Left lung (tissue), 4 donors: ENCODE measurements at regions not wholly inside any gene's neighbourhood (a gene's known extent, or its start where the extent isn't known, plus 50 kb on each side); places are given as distances from the start of the nearest gene placed in this dataset.
"Not testable (repeated sequence)": the region's sequence is repeated elsewhere in the genome, so short reads cannot be mapped to it uniquely, and the experiment has no call there.

Experiments used
- ATAC-seq: fragments of 200-7000 bp; cut with Tn5 transposase; one replicate; pipeline ENCODE4 v1.9.1; 2020; ENCODE audit warnings: moderate library complexity
- DNase-seq, 4 donors: peaks; one replicate each; pipeline ENCODE4 v3.0.0-alpha.2; 2013 to 2020
- H3K27ac ChIP-seq, 2 donors: fragments of 200-600 bp; sonication (generic) in 1 of 2; one replicate each; pipeline versions ENCODE4 v1.5.0 to v1.8.0; 2020 to 2021
- H3K27me3 ChIP-seq, 2 donors: fragments of 200-600 bp; sonication (generic) in 1 of 2; one replicate each; pipeline versions ENCODE4 v1.5.0 to v1.8.0; 2020 to 2021
- H3K36me3 ChIP-seq, 2 donors: fragments of 200-600 bp; sonication (generic) in 1 of 2; one replicate each; pipeline versions ENCODE4 v1.5.0 to v1.8.0; 2020 to 2021
- H3K4me1 ChIP-seq, 2 donors: fragments of 200-600 bp; one replicate each; pipeline ENCODE4 v1.8.0; 2021
- H3K4me3 ChIP-seq, 2 donors: fragments of 200-600 bp; sonication (generic) in 1 of 2; one replicate each; pipeline versions ENCODE4 v1.5.0 to v1.8.0; 2020 to 2021; ENCODE audit warnings: mild to moderate bottlenecking in 1 of 2
- H3K9me3 ChIP-seq, 2 donors: fragments of 200-600 bp; sonication (generic) in 1 of 2; one replicate each; pipeline versions ENCODE4 v1.5.0 to v1.8.0; 2020 to 2021
- CTCF ChIP-seq, 2 donors: fragments of 200-600 bp; sonication (generic) in 1 of 2; IDR thresholded peaks; one replicate each; pipeline versions ENCODE4 v1.5.0 to v1.8.0; 2021; ENCODE audit warnings: antibody characterized with exemption in 2 of 2
- intact Hi-C, 2 donors: fragments of 100-400 bp; cut with DNase I; formaldehyde crosslinking; loops; one replicate each; pipeline versions ENCODE4 v1.11.2 to v1.14.2; 2022
- donor health status: DM: no; HTN: yes; CAD: no.
- donor health status: DM: no; HTN: no; CAD: no.

GRCh38 chr4:33477715-33478114 is 2757.5 kb downstream of the PCDH7 start:
- Histone ChIP-seq H3K27me3 (no peaks in the 10 kb centered on the region), H3K9me3 (no peaks in the 10 kb centered on the region), H3K27ac (no peak overlapping the region), H3K4me3 (no peak overlapping the region), H3K4me1 (no peaks in the 10 kb centered on the region), H3K36me3 (no peaks in the 10 kb centered on the region)
- DNase-seq (no peak), ATAC-seq (no peak)
- intact Hi-C loops = no loop called here
- TF ChIP-seq CTCF (IDR thresholded peaks at IDR 0.05) = no peak

DNA sequence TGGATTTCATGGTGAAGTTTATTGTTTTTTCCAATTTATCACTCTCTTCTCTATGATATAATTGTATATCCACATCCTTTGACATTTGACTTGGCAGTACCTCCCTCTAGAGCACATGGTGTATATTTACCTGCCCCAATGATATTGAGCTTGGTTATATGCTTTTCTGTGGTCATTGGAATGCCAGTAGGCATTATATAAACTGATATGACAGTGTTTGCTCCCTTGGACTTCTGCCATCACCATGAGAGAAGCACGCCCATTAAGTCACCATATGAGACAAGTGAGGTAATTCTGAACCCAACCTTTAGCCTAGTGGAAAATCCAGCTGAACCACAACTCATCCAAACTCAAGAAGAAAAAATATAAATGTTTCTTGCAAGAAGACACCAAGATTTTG is 2761.5 kb downstream of the ARAP2 start:
- intact Hi-C loops = no loop called here
- TF ChIP-seq CTCF (IDR thresholded peaks at IDR 0.05) = no peak
- Histone ChIP-seq H3K4me3 (no peak overlapping the region), H3K9me3 (no peaks in the 10 kb centered on the region), H3K4me1 (no peaks in the 10 kb centered on the region), H3K27ac (no peak overlapping the region), H3K36me3 (no peaks in the 10 kb centered on the region), H3K27me3 (no peaks in the 10 kb centered on the region)
- DNase-seq = no peak
- ATAC-seq = no peak

GRCh38 chr4:33485111-33485510 is 2759.2 kb downstream of the ARAP2 start:
- TF ChIP-seq CTCF (IDR thresholded peaks at IDR 0.05) = no peak
- Histone ChIP-seq H3K4me3 (no peak overlapping the region), H3K27me3 (no peaks in the 10 kb centered on the region), H3K36me3 (no peaks in the 10 kb centered on the region), H3K9me3 (no peaks in the 10 kb centered on the region), H3K27ac (no peak overlapping the region), H3K4me1 (no peaks in the 10 kb centered on the region)
- DNase-seq (peak in 2 of 4 donors; percentile 13 to 14), ATAC-seq (no peak)
- intact Hi-C loops = no loop called here

DNA sequence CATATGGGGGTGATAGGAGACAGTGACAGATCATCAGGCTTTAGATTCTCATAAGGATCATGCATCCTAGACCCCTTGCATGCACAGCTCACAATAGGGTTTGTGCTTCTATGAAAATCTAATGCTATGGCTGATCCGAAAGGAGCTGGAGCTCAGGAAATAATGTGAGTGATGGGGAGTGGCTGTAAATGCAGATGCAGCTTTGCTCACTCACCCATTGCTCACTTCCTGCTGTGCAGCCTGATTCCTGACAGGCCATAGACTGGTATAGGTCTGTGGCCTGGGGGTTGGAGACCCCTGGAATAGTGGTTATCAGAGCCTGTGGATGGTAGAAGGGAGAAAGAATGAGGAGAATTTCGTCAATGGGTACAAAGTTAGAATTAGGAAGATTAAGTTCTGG is 2751.1 kb downstream of the ARAP2 start:
- H3K9me3 ChIP-seq = no peaks in the 10 kb centered on the region
- no peak overlapping the region for H3K4me3 ChIP-seq
- H3K27me3 ChIP-seq = no peaks in the 10 kb centered on the region
- H3K27ac ChIP-seq = no peak overlapping the region
- DNase-seq = no peak
- no peak for TF ChIP-seq CTCF (IDR thresholded peaks at IDR 0.05)
- intact Hi-C loops = no loop called here
- ATAC-seq = no peak
- no peaks in the 10 kb centered on the region for H3K4me1 ChIP-seq
- H3K36me3 ChIP-seq = no peaks in the 10 kb centered on the region

GRCh38 chr4:33494150-33494549 is 2750.2 kb downstream of the ARAP2 start:
- no peaks in the 10 kb centered on the region for H3K36me3 ChIP-seq
- DNase-seq = no peak
- intact Hi-C loops = no loop called here

GRCh38 chr4:33501587-33501986 is 2742.7 kb downstream of the ARAP2 start:
- H3K4me1 ChIP-seq, H3K36me3 ChIP-seq, DNase-seq, H3K27me3 ChIP-seq, intact Hi-C loops, H3K27ac ChIP-seq, H3K4me3 ChIP-seq, ATAC-seq: not testable (repeated sequence)
- peaks cover 0 to 15% of the 10 kb centered on the region in 2 donors for H3K9me3 ChIP-seq

More at GRCh38 chr4:33494150-33494549, 2750.2 kb downstream of the ARAP2 start:
- TF ChIP-seq CTCF (IDR thresholded peaks at IDR 0.05) = no peak
- no peak for ATAC-seq
- no peak overlapping the region for H3K4me3 ChIP-seq
- H3K9me3 ChIP-seq = no peaks in the 10 kb centered on the region
- no peak overlapping the region for H3K27ac ChIP-seq
- no peaks in the 10 kb centered on the region for H3K27me3 ChIP-seq
- H3K4me1 ChIP-seq = no peaks in the 10 kb centered on the region
